ENCODE measurements at regions not wholly inside any gene's neighbourhood (a gene's known extent, or its start where the extent isn't known, plus 50 kb on each side); places are given as distances from the start of the nearest gene placed in this dataset.
"Not testable (repeated sequence)": the region's sequence is repeated elsewhere in the genome, so short reads cannot be mapped to it uniquely, and the experiment has no call there.

DNA sequence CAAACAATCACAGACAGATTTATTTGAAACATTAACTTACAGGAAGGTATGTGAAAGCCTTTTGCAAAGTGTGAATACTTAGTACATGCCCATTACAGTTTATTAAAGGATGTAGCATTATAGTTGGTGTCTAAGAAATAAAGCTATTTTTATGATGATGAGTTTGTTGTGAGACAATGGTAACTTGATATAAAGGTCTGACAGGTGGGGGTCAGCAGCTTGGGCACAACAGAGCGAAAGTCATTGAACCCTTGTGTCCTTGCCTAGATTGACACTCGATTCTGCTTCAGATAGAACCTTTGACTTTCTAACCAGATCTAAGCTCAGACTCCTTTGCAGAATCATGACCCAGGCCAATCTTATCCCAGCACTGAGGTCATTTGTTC is 777.9 kb downstream of the NTRK3 start:
- Histone ChIP-seq H3K36me3 (ENCODE audit: insufficient read depth, low read length) (no peaks in the 10 kb centered on the region), H3K79me2 (ENCODE audit: insufficient read depth, low read length) (no peaks in the 10 kb centered on the region), H3K4me1 (ENCODE audit: insufficient read depth, low read length) (no peaks in the 10 kb centered on the region), H3K9me3 (ENCODE audit: low read depth, low read length) (no peaks in the 10 kb centered on the region), H3K27me3 (ENCODE audit: insufficient read depth, low read length) (no peaks in the 10 kb centered on the region), H4K20me1 (ENCODE audit: insufficient read depth, low read length) (no peaks in the 10 kb centered on the region), H2AFZ (ENCODE audit: low read length) (no peak overlapping the region), H3K4me3 (ENCODE audit: insufficient read depth, low read length) (no peak overlapping the region), H3K27ac (ENCODE audit: low read depth, low read length) (no peak overlapping the region), H3K4me2 (ENCODE audit: insufficient read depth, low read length) (no peak overlapping the region)
- DNase-seq (ENCODE audit: insufficient read length, low spot score, missing footprints): no peak
- TF ChIP-seq, protein P1, sequence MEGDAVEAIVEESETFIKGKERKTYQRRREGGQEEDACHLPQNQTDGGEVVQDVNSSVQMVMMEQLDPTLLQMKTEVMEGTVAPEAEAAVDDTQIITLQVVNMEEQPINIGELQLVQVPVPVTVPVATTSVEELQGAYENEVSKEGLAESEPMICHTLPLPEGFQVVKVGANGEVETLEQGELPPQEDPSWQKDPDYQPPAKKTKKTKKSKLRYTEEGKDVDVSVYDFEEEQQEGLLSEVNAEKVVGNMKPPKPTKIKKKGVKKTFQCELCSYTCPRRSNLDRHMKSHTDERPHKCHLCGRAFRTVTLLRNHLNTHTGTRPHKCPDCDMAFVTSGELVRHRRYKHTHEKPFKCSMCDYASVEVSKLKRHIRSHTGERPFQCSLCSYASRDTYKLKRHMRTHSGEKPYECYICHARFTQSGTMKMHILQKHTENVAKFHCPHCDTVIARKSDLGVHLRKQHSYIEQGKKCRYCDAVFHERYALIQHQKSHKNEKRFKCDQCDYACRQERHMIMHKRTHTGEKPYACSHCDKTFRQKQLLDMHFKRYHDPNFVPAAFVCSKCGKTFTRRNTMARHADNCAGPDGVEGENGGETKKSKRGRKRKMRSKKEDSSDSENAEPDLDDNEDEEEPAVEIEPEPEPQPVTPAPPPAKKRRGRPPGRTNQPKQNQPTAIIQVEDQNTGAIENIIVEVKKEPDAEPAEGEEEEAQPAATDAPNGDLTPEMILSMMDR (IDR thresholded peaks at IDR 0.05; ENCODE audit: extremely low read depth, low read depth, low read length): no peak

DNA sequence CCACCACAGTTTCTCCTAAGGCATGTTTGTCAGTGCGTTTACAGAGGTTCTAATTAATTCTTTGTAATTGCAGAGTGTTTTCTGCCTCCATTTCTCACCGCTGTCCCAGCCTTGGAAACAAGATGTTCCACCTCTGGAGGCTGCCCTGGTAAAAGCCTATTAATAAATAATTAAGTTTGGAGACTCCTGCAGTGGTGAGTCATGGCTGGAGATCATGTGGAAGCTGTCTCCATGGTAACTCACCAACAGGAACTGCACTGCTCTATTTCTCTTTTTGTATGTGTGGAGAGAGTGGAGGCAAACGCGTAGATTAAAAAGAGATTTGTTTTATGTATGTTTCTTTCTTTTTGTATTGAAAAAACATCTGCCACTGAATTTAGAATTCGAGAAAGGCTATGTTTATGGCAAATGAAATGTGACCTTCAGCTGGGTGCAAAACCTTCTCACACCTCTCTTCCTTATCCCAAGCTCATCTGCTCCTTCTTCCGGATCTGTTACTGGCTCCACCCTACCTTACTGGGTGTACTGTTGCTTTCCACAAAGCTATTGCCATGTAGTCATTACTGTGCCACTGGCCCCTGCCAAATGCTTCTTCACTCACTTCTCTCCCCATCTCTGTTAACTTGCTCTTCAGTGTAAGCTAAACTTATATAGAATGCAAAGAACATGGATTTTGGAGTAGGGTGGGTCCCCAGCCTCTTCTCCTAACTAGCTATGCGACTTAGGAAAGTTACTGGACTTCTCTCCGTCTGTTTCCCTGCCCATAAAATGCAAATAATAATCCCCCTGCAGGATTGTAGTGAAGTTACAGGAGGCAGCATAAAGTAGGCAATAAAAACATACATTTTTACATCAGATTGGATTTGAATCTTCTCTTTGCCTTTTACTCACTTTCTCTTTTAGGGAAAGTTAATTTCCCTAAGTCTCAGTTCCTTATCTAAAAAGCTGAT is 778.5 kb downstream of the NTRK3 start:
- Histone ChIP-seq H3K27me3 (ENCODE audit: insufficient read depth, low read length) (no peaks in the 10 kb centered on the region), H3K79me2 (ENCODE audit: insufficient read depth, low read length) (no peaks in the 10 kb centered on the region), H3K4me3 (ENCODE audit: insufficient read depth, low read length) (peak overlapping the region; percentile 20), H3K27ac (ENCODE audit: low read depth, low read length) (no peak overlapping the region), H3K9me3 (ENCODE audit: low read depth, low read length) (no peaks in the 10 kb centered on the region), H3K4me2 (ENCODE audit: insufficient read depth, low read length) (peak overlapping the region; percentile 44), H2AFZ (ENCODE audit: low read length) (peak overlapping the region; percentile 55), H4K20me1 (ENCODE audit: insufficient read depth, low read length) (no peaks in the 10 kb centered on the region), H3K36me3 (ENCODE audit: insufficient read depth, low read length) (no peaks in the 10 kb centered on the region), H3K4me1 (ENCODE audit: insufficient read depth, low read length) (no peaks in the 10 kb centered on the region)
- TF ChIP-seq, protein P1 (IDR thresholded peaks at IDR 0.05; ENCODE audit: extremely low read depth, low read depth, low read length): peak; percentile 9
- peak; percentile 86 for DNase-seq (ENCODE audit: insufficient read length, low spot score, missing footprints)

DNA sequence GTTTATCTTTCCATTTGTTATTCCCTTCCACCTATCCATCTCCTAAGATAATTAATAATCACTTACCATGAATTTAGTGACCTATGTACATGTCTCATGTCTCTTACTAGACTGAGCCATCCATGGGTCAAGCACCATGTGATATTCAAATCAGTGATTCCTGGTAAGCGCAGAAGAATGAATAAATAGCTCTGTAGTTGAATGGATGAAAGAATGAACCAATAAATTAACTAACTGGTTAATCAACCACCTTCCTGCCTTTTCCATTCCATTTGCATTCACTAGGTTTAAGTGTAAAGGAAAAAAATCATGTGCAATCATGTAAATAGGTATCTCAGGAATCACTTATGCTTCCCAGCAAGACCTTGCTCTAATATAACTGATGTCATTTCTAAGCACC is 779.5 kb downstream of the NTRK3 start:
- Histone ChIP-seq H2AFZ (ENCODE audit: low read length) (no peak overlapping the region), H3K36me3 (ENCODE audit: insufficient read depth, low read length) (no peaks in the 10 kb centered on the region), H3K4me1 (ENCODE audit: insufficient read depth, low read length) (no peaks in the 10 kb centered on the region), H3K4me3 (ENCODE audit: insufficient read depth, low read length) (no peak overlapping the region), H3K27me3 (ENCODE audit: insufficient read depth, low read length) (no peaks in the 10 kb centered on the region), H3K27ac (ENCODE audit: low read depth, low read length) (no peak overlapping the region), H4K20me1 (ENCODE audit: insufficient read depth, low read length) (no peaks in the 10 kb centered on the region), H3K9me3 (ENCODE audit: low read depth, low read length) (no peaks in the 10 kb centered on the region), H3K79me2 (ENCODE audit: insufficient read depth, low read length) (no peaks in the 10 kb centered on the region), H3K4me2 (ENCODE audit: insufficient read depth, low read length) (no peak overlapping the region)
- TF ChIP-seq, protein P1 (IDR thresholded peaks at IDR 0.05; ENCODE audit: extremely low read depth, low read depth, low read length): no peak
- no peak for DNase-seq (ENCODE audit: insufficient read length, low spot score, missing footprints)

DNA sequence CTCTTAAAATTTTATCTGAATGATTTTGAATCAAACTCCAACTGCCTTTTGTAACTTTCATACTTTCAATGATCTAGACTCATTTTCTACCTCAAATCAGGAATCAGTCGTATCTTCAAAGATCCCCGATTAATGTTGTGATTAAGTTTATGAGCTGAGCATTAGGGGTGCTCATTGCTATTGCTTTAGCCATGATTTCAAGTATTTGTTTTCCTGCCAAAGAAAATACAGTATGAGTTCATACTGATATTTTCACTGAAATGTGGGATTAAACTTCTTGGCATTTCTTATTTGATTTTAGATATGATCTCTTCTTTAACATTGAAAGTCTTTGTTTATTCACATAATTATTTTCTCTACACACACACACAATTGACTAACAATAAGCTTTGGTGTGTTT is 785.6 kb downstream of the NTRK3 start:
- TF ChIP-seq, protein P1 (IDR thresholded peaks at IDR 0.05; ENCODE audit: extremely low read depth, low read depth, low read length): no peak
- Histone ChIP-seq H3K9me3 (ENCODE audit: low read depth, low read length) (no peaks in the 10 kb centered on the region), H3K4me1 (ENCODE audit: insufficient read depth, low read length) (no peaks in the 10 kb centered on the region), H3K36me3 (ENCODE audit: insufficient read depth, low read length) (no peaks in the 10 kb centered on the region), H2AFZ (ENCODE audit: low read length) (no peak overlapping the region), H4K20me1 (ENCODE audit: insufficient read depth, low read length) (no peaks in the 10 kb centered on the region), H3K79me2 (ENCODE audit: insufficient read depth, low read length) (no peaks in the 10 kb centered on the region), H3K27ac (ENCODE audit: low read depth, low read length) (no peak overlapping the region), H3K4me2 (ENCODE audit: insufficient read depth, low read length) (no peak overlapping the region), H3K27me3 (ENCODE audit: insufficient read depth, low read length) (no peaks in the 10 kb centered on the region), H3K4me3 (ENCODE audit: insufficient read depth, low read length) (no peak overlapping the region)
- no peak for DNase-seq (ENCODE audit: insufficient read length, low spot score, missing footprints)

DNA sequence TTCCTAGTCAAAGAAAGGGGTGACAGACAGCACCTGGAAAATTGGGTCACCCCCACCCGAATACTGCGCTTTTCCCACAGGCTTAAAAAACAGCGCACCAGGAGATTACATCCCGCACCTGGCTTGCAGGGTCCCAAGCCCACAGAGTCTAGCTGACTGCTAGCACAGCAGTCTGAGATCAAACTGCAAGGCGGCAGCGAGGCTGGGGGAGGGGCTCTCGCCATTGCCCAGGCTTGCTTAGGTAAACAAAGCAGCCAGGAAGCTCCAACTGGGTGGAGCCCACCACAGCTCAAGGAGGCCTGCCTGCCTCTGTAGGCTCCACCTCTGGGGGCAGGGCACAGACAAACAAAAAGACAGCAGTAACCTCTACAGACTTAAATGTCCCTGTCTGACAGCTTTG is 792.6 kb downstream of the NTRK3 start:
- not testable (repeated sequence) for H3K9me3 ChIP-seq (ENCODE audit: low read depth, low read length); H3K4me2 ChIP-seq (ENCODE audit: insufficient read depth, low read length); H3K27ac ChIP-seq (ENCODE audit: low read depth, low read length); H3K27me3 ChIP-seq (ENCODE audit: insufficient read depth, low read length); DNase-seq (ENCODE audit: insufficient read length, low spot score, missing footprints); H3K4me3 ChIP-seq (ENCODE audit: insufficient read depth, low read length); H2AFZ ChIP-seq (ENCODE audit: low read length); H3K79me2 ChIP-seq (ENCODE audit: insufficient read depth, low read length); H3K36me3 ChIP-seq (ENCODE audit: insufficient read depth, low read length); H3K4me1 ChIP-seq (ENCODE audit: insufficient read depth, low read length); H4K20me1 ChIP-seq (ENCODE audit: insufficient read depth, low read length)

Measured in osteoblast (primary cell).